ENCODE measurements at regions not wholly inside any gene's neighbourhood (a gene's known extent, or its start where the extent isn't known, plus 50 kb on each side); places are given as distances from the start of the nearest gene placed in this dataset.

- CTCF ChIA-PET: no interaction called here
- Histone ChIP-seq H3K27me3 (ENCODE audit: low read length) (no peaks in the 10 kb centered on the region), H3F3A (ENCODE audit: low read length, unreplicated experiment) (no peaks in the 10 kb centered on the region), H3K9ac (ENCODE audit: low read length) (no peak overlapping the region), H3K4me3 (ENCODE audit: low read length) (no peak overlapping the region), H3K27ac (ENCODE audit: low read length) (no peak overlapping the region), H3K9me2 (replicated peaks; ENCODE audit: low read length) (no peaks in the 10 kb centered on the region), H3K79me2 (ENCODE audit: low read length) (no peaks in the 10 kb centered on the region), H4K20me1 (ENCODE audit: low read length) (no peaks in the 10 kb centered on the region), H2AFZ (ENCODE audit: low read length) (no peak overlapping the region), H3K4me1 (ENCODE audit: insufficient read depth, low read length) (no peaks in the 10 kb centered on the region), H3K4me2 (ENCODE audit: low read length) (no peak overlapping the region), H3K9me3 (ENCODE audit: low read length) (peaks cover 3% of the 10 kb centered on the region; the same call in 1 of the 2 replicates), H3K36me3 (ENCODE audit: low read depth, low read length) (no peaks in the 10 kb centered on the region)
- BruUV-seq (replicated peaks): no TSS peak
- no peak for DNase-seq
- POLR2A ChIA-PET (ENCODE audit: unreplicated experiment): no interaction called here
- ATAC-seq: no peak
- no peak for TF ChIP-seq EZH2 (IDR thresholded peaks at IDR 0.05; ENCODE audit: low read length, unreplicated experiment)
- TF ChIP-seq CTCF (conservative IDR thresholded peaks at IDR 0.05; ENCODE audit: low read depth, low read length): no peak
- no peak for TF ChIP-seq EZH2phosphoT487 (IDR thresholded peaks at IDR 0.05; ENCODE audit: borderline replicate concordance, low read length)
- intact Hi-C loops (cut with micrococcal nuclease): no loop called here
Observed at GRCh38 chr20:40481337-40481736, 207.7 kb downstream of the MAFB start.

- TF ChIP-seq EZH2phosphoT487 (IDR thresholded peaks at IDR 0.05; ENCODE audit: borderline replicate concordance, low read length) (no peak), EZH2 (IDR thresholded peaks at IDR 0.05; ENCODE audit: low read length, unreplicated experiment) (no peak)
- H3K4me1 ChIP-seq (ENCODE audit: insufficient read depth, low read length): no peaks in the 10 kb centered on the region
- no peak overlapping the region for H3K4me3 ChIP-seq (ENCODE audit: low read length)
- no peaks in the 10 kb centered on the region for H3K79me2 ChIP-seq (ENCODE audit: low read length)
- no peak overlapping the region for H2AFZ ChIP-seq (ENCODE audit: low read length)
- no peak for DNase-seq
- ATAC-seq: no peak
- intact Hi-C loops (cut with micrococcal nuclease): no loop called here
- BruUV-seq (replicated peaks): no TSS peak
- no peaks in the 10 kb centered on the region for H3K36me3 ChIP-seq (ENCODE audit: low read depth, low read length)
- no peaks in the 10 kb centered on the region for H4K20me1 ChIP-seq (ENCODE audit: low read length)
- CTCF ChIA-PET: no interaction called here
- H3K27ac ChIP-seq (ENCODE audit: low read length): no peak overlapping the region
- no peak overlapping the region for H3K9ac ChIP-seq (ENCODE audit: low read length)
- no peak overlapping the region for H3K4me2 ChIP-seq (ENCODE audit: low read length)
- POLR2A ChIA-PET (ENCODE audit: unreplicated experiment): no interaction called here
- H3K27me3 ChIP-seq (ENCODE audit: low read length): no peaks in the 10 kb centered on the region
- H3K9me3 ChIP-seq (ENCODE audit: low read length): peaks cover 3% of the 10 kb centered on the region; the same call in 1 of the 2 replicates
- H3K9me2 ChIP-seq (replicated peaks; ENCODE audit: low read length): no peaks in the 10 kb centered on the region
- no peaks in the 10 kb centered on the region for H3F3A ChIP-seq (ENCODE audit: low read length, unreplicated experiment)
Observed at GRCh38 chr20:40477805-40478204, 211.2 kb downstream of the MAFB start.

- H3K4me1 ChIP-seq (ENCODE audit: insufficient read depth, low read length): no peaks in the 10 kb centered on the region
- H4K20me1 ChIP-seq (ENCODE audit: low read length): no peaks in the 10 kb centered on the region
- H3K9me3 ChIP-seq (ENCODE audit: low read length): peaks cover 3% of the 10 kb centered on the region; the same call in 1 of the 2 replicates
- no peaks in the 10 kb centered on the region for H3K79me2 ChIP-seq (ENCODE audit: low read length)
- no peak overlapping the region for H3K4me2 ChIP-seq (ENCODE audit: low read length)
- H3K27ac ChIP-seq (ENCODE audit: low read length): no peak overlapping the region
- TF ChIP-seq EZH2 (IDR thresholded peaks at IDR 0.05; ENCODE audit: low read length, unreplicated experiment): no peak
- no peak for TF ChIP-seq CTCF (conservative IDR thresholded peaks at IDR 0.05; ENCODE audit: low read depth, low read length)
- TF ChIP-seq EZH2phosphoT487 (IDR thresholded peaks at IDR 0.05; ENCODE audit: borderline replicate concordance, low read length): no peak
- H3K36me3 ChIP-seq (ENCODE audit: low read depth, low read length): no peaks in the 10 kb centered on the region
- no TSS peak for BruUV-seq (replicated peaks)
- DNase-seq (no peak), ATAC-seq (no peak)
- H2AFZ ChIP-seq (ENCODE audit: low read length): no peak overlapping the region
- POLR2A ChIA-PET (ENCODE audit: unreplicated experiment): no interaction called here
- CTCF ChIA-PET: no interaction called here
- no peak overlapping the region for H3K4me3 ChIP-seq (ENCODE audit: low read length)
- H3K27me3 ChIP-seq (ENCODE audit: low read length): no peaks in the 10 kb centered on the region
- intact Hi-C loops (cut with micrococcal nuclease): no loop called here
- no peaks in the 10 kb centered on the region for H3F3A ChIP-seq (ENCODE audit: low read length, unreplicated experiment)
- no peak overlapping the region for H3K9ac ChIP-seq (ENCODE audit: low read length)
- no peaks in the 10 kb centered on the region for H3K9me2 ChIP-seq (replicated peaks; ENCODE audit: low read length)
Observed at GRCh38 chr20:40476461-40476860, 212.6 kb downstream of the MAFB start.
